Left forelimb (tissue), 1 donor: ENCODE measurements at regions not wholly inside any gene's neighbourhood (a gene's known extent, or its start where the extent isn't known, plus 50 kb on each side); places are given as distances from the start of the nearest gene placed in this dataset.
A peak's percentile ranks its signal among the peaks of the same experiment; 100 is the strongest.

Experiments
- DNase-seq: peaks from one replicate; pipeline ENCODE4 v3.0.0-alpha.2; 2018; ENCODE audit warnings: low spot score

- DNase-seq: peak; percentile 64
These were observed 217.4 kb upstream of the RTL1 start for GRCh38 chr14:101120641-101121507.

GRCh38 chr14:101121508-101122139 lies 218.1 kb upstream of the RTL1 start:
- DNase-seq: peak; percentile 60

DNA sequence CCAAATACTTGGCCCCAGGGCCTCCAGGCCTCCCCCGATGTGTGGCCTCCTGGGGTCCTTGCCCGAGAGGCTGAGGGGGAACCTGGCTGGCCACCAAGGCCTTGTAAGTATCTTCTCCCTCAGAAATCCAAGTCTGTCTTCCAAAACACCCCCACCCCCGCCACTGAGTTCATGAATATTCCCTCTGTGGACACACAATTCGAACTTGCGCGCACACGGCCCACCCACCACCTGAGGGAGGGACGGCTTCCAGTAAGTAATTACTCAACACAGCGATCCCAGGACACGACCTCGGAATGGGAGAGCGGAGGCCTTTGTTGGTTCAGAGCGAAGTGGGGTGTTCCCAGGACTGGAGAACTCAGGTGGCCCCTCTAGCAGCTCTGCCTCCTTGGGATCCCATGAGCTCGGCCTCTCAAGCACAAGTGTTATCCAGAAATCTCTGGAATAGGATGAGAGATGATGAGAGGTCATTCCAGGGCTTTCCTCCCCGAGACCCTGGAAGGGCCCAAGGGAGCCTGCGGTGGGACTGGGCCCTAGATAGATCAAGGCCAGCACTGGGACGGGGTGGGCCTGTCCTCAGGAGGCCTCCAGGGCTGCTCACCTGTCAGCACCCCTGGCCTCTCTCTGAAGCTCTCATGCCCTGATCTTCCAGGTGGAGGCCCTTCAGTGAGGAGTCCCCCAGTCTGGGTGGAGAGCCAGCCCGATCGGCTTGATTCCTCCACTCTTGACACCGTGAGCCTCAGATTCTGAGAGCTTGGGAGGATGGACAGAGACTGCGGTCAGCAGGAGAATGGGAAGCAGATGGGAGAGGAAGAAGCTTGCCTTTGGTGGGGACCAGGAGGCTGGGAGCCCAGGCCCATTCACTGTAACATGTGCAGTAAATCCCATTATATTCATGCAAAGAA lies 219.0 kb upstream of the RTL1 start:
- peak; percentile 63 for DNase-seq

DNA sequence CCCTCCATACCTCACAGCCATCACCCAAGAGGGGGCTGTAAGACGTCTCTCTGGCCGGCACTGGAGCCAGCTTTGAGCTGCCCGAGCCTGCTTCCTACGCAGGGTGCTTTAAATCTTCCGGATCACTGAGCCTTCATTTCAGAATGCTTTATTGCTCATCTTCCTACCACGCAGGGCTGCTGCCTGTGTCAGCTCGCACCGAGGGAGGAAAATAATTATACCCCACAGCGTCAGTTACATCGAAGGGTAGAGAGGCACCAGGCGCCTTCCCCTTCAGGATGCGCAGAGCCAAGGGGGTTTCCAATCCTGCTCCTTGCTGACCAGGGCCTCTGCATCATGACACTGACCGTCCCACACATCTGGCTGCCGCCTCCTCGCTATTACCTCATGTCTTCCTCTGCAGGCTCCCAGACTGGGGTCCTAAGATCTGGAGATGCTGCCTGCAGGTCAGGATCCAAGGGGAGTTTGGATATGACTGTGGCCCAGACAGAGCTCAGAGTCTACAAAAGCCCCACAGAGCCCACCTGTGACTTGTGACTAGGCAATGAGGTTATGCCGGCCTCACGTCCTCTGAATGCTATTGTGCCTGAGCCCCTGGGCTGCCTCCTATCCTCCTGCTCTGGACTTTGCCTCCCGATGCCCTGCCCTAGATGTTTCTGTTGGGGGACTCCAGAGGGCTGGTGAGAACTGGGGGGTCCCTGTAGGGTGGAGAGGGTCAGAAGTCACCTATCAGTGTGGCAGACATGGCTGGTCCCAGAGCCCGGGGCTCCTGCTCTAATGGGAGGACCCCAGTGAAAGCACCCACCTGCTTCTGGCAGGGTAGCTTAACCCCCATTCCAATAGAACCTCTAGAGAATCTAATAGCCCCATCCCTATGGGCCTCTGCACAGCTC lies 220.3 kb upstream of the RTL1 start:
- peak; percentile 53 for DNase-seq

- DNase-seq: peak; percentile 53
These were observed 221.3 kb upstream of the RTL1 start for GRCh38 chr14:101124815-101125214.

DNA sequence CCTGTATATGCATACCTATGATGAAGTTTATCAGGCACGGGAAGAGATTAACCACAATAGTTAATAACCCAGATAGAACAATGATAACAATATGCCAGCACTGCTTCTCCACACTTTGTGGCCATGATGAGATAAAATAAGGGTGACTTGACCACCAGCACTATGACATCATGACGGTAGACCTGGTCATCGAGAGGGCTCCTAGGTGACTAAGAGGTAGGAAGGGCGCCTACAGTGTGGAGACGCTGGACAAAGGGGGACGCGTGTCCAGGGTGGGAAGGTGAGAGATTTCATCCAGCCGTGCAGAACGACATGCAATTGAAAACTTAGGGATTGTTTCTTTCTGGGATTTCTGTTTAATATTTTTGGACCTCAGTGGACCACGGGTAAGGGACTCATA lies 221.8 kb upstream of the RTL1 start:
- DNase-seq: no peak

GRCh38 chr14:101125719-101126651 lies 222.5 kb upstream of the RTL1 start:
- DNase-seq: peak; percentile 71

DNA sequence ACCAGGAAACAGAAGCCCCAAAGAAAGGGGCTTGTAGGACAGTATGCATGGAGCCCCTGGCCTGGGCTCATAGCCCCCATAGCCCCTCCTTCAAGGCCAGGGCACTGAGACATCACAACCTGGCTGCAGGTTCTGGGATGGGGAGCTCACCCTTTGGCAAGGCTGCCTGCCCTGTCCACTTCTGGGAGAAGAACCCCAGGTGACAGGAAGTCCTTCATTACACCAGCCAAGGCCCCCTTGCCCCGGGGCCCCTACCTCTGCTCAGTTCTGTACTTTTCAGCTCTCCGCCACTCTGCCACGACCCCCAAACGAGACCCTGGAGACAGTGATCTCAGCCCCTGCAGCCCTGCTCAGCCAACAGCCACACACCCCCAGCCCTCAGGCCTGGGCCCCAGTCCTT lies 223.2 kb upstream of the RTL1 start:
- DNase-seq: peak; percentile 69

DNA sequence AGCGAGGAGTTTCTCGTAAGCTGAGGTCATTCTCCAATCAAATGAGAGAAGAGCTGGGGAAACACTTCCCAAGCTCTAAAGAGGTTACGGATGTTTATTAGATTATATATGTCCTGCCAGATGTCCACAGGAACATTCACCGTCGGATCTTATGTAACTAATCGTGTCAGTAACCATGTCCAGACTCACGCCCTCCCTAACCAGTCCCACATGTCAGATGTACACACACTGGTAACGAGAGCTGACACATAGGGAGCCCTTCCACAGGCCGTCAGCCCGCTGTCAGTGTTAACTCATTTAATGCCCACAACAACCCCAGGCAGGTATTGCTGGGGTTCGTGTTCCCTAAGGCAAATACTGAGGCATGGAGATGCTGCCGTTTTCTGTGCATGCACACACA lies 223.7 kb upstream of the RTL1 start:
- peak; percentile 66 for DNase-seq

DNA sequence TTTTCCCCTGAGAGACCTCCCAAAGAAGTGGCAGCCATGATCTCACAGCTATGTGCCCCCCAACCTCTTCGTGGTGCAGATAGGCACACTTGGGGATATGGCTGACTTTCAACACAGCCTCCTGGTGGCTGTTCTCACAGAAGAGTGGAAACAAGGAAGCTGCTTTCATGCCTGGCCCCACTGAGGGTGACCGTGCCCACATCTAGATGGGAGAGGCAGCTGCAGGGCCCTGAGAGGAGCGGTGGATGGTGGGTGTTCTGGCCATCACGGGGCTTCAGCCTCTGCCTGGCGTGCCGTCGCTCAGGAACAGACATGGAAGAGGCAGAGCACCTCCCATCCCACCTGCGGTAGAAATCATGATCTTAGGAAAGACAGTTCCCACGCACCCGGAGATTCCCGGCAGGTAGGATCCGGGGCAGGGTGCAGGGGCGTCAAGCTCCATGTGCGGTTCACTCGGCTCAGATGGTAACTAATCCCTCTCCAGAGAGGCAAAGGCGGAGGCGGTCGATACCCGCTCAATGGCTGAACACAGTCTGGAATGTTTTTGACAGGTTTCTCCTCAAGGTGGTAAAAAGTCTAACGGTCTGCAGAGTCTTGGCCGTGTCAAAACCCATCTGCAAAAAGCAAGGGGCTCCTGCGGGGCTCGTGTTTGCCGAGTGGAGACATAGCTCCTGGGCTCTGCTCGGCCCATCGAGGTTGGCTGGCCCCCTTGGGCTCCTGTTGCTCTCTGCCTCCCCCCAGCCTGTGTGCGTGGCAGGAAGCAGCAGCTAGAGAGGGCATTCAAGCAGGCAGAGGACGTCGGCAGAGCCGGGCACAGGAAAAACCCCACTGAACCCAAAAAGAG lies 225.2 kb upstream of the RTL1 start:
- DNase-seq: peak; percentile 67

DNA sequence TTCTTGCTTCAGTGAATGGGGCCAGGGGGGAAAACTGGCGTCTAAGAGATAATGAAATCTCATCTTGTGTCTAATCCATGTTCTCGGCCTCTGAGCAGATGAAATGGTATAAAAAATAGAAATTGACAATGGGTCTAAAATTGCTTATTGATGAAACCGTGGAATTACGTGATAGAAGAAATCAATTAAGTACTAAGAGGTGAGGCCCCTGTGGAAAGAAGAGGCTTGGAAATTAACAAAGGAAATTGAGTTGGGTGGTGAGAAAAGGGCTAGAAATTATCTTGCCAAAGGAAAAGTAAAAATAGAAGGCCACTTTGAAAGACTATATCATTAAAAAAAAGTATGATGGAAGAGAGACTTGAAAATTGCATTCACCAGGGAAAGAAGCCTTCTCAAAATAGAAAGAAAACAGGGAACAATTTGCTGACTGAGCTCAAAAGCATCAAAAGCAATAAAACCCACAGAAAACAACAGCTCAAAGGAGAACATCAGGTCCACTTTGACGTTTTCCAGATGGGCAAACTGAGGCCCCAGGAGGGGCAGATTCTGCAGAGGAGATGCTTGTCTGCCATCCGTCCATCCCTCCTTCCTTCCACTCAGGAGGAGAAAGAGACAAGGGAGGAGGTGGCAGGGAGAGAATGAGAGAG lies 226.1 kb upstream of the RTL1 start:
- DNase-seq: peak; percentile 28

- DNase-seq: peak; percentile 53
These were observed 227.3 kb upstream of the RTL1 start for GRCh38 chr14:101130861-101131260.

DNA sequence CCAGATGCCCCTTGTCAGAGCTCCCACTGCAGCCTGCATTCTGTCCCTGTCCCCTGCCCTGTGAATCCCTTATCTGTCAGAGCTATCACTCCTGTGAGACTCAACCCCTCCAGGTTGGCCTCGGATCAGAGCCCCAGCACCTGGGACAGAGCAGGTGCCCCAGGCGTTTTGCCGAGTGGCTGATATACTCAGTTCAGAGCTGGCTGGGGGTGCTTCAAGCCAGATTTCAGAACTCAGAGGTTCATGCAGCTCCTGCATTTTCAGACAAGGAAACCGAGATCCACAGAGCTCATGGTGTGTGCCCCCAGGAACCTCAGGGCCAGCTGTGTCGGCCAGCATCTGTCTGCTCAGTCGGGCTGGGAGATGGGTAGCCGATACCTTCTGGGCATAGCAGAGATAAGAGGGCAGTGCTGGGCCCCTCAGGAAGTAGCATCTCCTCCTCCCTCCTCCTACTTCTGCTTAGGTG lies 228.0 kb upstream of the RTL1 start:
- DNase-seq: peak; percentile 53

GRCh38 chr14:101132051-101132571 lies 228.6 kb upstream of the RTL1 start:
- peak; percentile 62 for DNase-seq

GRCh38 chr14:101132588-101132987 lies 229.1 kb upstream of the RTL1 start:
- DNase-seq: peak; percentile 51

GRCh38 chr14:101133068-101133467 lies 229.5 kb upstream of the RTL1 start:
- peak; percentile 42 for DNase-seq

- no peak for DNase-seq
These were observed 230.7 kb upstream of the RTL1 start for GRCh38 chr14:101134161-101134631.

- DNase-seq: no peak
These were observed 231.4 kb upstream of the RTL1 start for GRCh38 chr14:101134851-101135433.
